ENCODE measurements at regions not wholly inside any gene's neighbourhood (a gene's known extent, or its start where the extent isn't known, plus 50 kb on each side); places are given as distances from the start of the nearest gene placed in this dataset.
"Not testable (repeated sequence)": the region's sequence is repeated elsewhere in the genome, so short reads cannot be mapped to it uniquely, and the experiment has no call there.

DNA sequence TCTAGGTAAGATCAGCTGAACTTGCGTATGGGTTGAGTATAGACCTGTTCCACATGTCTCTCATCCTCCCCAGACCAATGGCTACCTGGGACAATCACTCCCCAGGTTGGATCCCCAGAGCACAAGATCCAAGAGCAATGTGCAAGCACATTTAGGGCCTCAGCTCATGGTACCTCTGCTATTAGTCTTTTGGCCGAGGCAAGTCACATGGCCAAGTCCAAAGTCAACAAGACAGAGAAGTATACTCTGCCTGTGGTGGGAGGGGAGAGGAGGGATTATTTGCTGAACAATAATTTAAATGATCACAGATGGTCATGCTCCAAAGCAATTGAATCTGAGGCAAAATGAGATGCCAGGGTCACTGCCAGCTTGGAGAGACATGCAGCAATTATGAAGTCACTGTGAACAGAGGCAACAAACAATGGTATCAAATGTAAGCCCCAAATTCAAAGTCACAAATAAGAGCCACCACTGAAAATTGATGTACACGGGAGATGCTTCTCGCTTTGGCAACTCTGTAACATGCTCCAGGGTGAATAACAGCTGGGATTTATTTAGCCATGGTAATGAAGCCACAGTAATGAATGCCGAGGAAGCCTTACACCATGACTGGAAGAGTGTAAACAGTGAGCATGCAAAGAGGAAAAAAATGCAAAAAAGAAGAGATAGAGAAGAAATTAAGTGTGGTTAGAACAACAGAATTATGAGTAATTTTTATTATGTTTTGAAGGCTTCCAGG, 149.1 kb downstream of the ZNF281 start:
- H3K4me3 ChIP-seq (ENCODE audit: low read depth, low read length) = no peak overlapping the region
- no peak for DNase-seq (ENCODE audit: low read depth)

DNA sequence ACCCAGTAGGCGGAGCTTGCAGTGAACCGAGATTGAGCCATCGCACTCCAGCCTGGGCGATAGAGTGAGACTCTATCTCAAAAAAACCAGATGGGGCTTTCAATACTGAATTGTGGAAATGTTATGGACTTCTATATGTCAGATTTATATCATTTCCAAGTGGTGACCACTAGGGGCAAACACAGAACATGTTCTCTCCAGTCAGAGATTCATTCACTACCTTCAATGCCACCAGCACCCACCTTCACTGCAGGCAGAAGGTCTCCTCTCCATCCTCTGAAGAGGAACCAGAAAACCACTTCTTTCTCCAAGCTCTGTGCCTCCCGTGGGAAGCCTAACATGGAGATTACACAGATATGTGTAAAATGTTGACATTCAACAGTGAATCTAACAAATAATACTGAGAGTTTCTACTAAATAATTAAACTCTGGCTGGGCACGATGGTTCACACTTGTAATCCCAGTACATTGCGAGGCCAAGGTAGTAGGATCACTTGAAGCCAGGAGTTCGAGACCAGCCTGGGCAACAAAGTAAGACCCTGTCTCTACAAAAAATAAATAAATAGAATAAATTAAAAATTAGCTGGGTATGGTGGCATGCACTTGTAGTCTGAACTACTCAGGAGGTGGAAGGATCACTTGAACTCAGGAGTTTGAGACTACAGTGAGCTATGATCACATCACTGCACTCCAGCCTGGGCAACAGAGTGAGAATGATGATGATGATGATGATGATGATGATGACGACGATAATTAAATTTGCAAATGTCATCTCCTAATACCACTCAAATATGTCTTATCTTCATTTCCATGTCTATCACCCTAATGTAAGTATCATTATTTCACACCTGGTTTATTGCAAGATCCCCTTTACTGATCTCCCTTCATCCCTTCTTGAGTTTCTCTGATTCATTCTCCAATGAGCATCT, 151.1 kb downstream of the ZNF281 start:
- H3K4me3 ChIP-seq (ENCODE audit: low read depth, low read length) = no peak overlapping the region
- no peak for DNase-seq (ENCODE audit: low read depth)

DNA sequence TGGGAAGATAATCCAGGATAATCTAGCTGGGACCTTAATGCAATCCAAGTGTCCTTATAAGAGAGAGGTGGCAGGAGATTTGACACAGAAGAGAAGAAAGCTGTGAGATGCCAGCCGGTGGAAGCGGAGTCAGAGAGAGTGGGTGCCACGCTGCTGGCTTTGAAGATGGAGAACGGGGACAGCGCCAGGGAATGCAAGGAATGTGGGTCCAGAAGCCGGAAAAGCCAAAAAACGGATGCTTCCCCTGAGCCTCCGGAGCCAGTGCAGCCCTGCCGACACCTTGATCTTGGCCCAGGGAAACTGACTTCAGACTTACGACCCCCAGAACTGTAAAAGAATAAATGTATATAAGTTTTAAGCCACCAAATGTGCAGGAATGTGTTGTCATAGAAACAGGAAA, 152.6 kb downstream of the ZNF281 start:
- no peak for DNase-seq (ENCODE audit: low read depth)
- H3K4me3 ChIP-seq (ENCODE audit: low read depth, low read length) = no peak overlapping the region

DNA sequence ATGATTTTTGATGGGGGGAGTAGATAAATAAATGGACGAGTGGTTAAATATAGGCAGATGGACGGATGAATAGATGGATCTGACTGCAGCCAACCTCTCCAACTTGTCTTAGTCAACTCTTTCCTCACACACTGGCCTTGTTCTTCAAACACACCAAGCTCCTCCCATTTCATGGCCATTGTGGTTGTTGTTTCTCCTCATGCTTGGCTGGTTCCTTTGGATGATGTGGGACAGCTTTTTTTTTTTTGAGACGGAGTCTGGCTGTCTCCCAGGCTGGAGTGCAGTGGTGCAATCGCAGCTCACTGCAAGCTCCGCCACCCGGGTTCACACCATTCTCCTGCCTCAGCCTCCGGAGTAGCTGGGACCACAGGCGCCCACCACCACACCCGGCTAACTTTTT, 155.2 kb downstream of the ZNF281 start:
- DNase-seq (ENCODE audit: low read depth) = not testable (repeated sequence)

DNA sequence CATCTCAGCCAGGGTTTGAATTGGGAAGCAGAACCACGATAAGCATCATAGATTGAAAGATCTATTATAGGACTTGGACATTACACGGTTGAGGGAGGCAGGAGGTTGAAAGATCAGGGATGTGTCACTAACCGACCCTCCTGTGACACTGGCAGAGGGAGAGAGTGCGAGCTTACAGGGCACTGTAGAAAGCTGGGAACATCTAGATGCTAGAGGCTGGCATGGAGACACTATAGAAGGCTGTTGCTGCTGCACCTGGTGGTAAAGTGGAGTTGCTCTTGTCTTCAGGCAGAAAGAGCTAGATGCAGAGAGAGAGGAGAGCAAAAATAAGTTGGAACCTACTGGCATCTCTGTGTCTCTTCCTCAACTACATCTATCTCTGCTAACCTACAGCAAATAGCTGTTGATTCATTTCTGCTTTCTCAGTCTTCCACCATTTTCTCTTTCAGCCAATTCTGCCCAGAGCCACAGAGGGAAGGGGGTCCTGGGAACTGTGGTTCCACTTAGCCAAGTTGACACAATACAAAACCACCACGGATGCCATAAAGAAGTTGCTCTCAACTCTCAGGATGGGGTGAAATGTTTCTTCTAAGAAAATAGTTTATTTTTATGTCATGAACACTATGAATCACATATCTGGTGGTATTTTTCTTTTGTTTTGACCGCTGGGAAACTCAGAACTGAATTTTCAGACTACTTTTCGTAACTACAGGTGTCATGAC, 155.9 kb downstream of the ZNF281 start:
- no peak overlapping the region for H3K4me3 ChIP-seq (ENCODE audit: low read depth, low read length)
- no peak for DNase-seq (ENCODE audit: low read depth)

More for the DNA sequence above, 155.2 kb downstream of the ZNF281 start:
- not testable (repeated sequence) for H3K4me3 ChIP-seq (ENCODE audit: low read depth, low read length)

- no peak for DNase-seq (ENCODE audit: low read depth)
- no peak overlapping the region for H3K4me3 ChIP-seq (ENCODE audit: low read depth, low read length)
Observed at GRCh38 chr1:200252531-200252930, 157.3 kb downstream of the ZNF281 start.

GRCh38 chr1:200250469-200250868, 159.4 kb downstream of the ZNF281 start:
- no peak for DNase-seq (ENCODE audit: low read depth)
- no peak overlapping the region for H3K4me3 ChIP-seq (ENCODE audit: low read depth, low read length)

DNA sequence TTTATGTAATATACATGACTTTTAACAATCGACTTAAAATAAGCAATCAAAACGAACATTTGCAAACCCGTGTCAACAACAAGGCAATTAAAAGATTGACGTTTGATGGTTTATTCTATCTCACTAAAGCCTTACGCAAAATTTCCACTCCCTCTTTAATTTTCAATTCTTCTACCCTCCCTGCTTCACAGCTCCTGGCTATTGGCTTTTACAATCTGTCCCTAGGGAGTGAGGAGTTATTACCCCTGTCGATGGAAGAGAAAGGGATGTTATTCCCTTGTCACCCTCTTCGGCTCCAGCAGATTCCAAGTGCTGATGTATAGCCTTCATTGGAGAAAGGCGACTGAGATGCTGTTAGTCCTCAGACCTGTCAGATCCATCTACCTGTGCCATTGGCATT, 161.3 kb downstream of the ZNF281 start:
- DNase-seq (ENCODE audit: low read depth) = no peak
- no peak overlapping the region for H3K4me3 ChIP-seq (ENCODE audit: low read depth, low read length)

GRCh38 chr1:200247518-200247917, 162.3 kb downstream of the ZNF281 start:
- no peak overlapping the region for H3K4me3 ChIP-seq (ENCODE audit: low read depth, low read length)
- DNase-seq (ENCODE audit: low read depth) = no peak

GRCh38 chr1:200245473-200245872, 164.4 kb downstream of the ZNF281 start:
- H3K4me3 ChIP-seq (ENCODE audit: low read depth, low read length) = no peak overlapping the region
- DNase-seq (ENCODE audit: low read depth) = no peak

DNA sequence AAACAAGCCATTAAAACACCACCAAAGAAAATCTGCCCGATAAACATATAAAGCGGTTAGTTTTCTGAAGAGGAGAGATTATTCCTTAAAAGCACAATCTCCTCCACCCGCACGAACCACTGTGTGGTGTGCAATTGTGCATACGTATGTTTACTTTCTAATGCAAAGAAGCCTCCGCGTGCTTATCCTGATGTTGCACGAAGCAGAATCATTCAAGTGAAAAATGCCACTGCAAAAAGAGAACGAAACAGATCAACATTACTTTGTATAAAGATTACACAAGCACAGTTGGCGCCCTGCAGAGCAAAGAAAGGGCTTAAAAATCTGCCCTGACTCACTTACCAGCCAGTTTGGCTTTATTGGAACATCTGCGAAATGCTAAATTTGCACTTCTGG, 166.8 kb downstream of the ZNF281 start:
- no peak for DNase-seq (ENCODE audit: low read depth)
- no peak overlapping the region for H3K4me3 ChIP-seq (ENCODE audit: low read depth, low read length)

- DNase-seq (ENCODE audit: low read depth) = no peak
- H3K4me3 ChIP-seq (ENCODE audit: low read depth, low read length) = no peak overlapping the region
Observed at GRCh38 chr1:200242110-200243041, 167.5 kb downstream of the ZNF281 start.

- no peak overlapping the region for H3K4me3 ChIP-seq (ENCODE audit: low read depth, low read length)
- DNase-seq (ENCODE audit: low read depth) = no peak
Observed at GRCh38 chr1:200240656-200241055, 169.2 kb downstream of the ZNF281 start.

DNA sequence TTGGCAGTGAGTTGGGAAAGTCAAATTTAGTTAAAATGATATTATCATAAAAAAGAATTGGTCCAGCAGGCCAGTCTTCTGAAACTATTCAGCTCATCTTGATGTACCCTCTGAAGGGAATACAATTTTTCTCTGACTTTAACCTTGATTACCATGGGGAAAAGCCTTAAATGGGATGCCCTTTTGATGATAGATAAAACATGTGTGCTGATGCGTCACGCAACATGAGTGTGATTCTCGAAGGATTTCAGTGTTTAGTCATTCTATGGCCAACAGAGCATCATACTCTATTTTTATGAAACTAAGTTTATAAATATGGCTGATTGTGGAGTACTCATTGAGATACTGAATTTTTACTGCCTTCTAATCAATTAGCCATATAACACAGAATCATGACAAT, 171.5 kb downstream of the ZNF281 start:
- no peak for DNase-seq (ENCODE audit: low read depth)
- H3K4me3 ChIP-seq (ENCODE audit: low read depth, low read length) = no peak overlapping the region

GRCh38 chr1:200237066-200237465, 172.8 kb downstream of the ZNF281 start:
- H3K4me3 ChIP-seq (ENCODE audit: low read depth, low read length) = no peak overlapping the region
- DNase-seq (ENCODE audit: low read depth) = no peak

DNA sequence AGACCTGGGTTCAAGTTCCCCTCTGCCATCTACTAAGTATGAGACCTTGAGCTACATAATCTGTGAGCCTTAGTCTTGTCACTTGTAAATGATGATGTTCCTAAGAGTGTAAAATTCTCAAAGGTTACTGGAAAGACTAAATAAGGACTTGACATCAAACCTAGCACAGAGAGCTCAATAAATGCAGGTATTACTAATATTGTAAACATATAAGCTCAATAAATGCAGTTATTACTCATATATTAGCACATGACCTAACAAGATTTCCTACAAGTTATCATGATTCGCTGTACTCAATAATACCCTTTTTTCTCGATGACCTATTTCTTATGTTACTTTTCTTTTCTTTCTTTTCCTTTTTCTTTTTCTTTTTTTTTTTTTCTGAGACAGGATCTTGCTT, 174.9 kb downstream of the ZNF281 start:
- no peak for DNase-seq (ENCODE audit: low read depth)
- no peak overlapping the region for H3K4me3 ChIP-seq (ENCODE audit: low read depth, low read length)

- no peak overlapping the region for H3K4me3 ChIP-seq (ENCODE audit: low read depth, low read length)
- no peak for DNase-seq (ENCODE audit: low read depth)
Observed at GRCh38 chr1:200233393-200233792, 176.4 kb downstream of the ZNF281 start.

GRCh38 chr1:200231787-200232231, 178.0 kb downstream of the ZNF281 start:
- no peak overlapping the region for H3K4me3 ChIP-seq (ENCODE audit: low read depth, low read length)
- no peak for DNase-seq (ENCODE audit: low read depth)

- DNase-seq (ENCODE audit: low read depth) = no peak
- H3K4me3 ChIP-seq (ENCODE audit: low read depth, low read length) = no peak overlapping the region
Observed at GRCh38 chr1:200230671-200231070, 179.2 kb downstream of the ZNF281 start.

All from skeletal muscle cell (primary cell).